DND-41 (cell line): ENCODE measurements at regions not wholly inside any gene's neighbourhood (a gene's known extent, or its start where the extent isn't known, plus 50 kb on each side); places are given as distances from the start of the nearest gene placed in this dataset.
"Not testable (repeated sequence)": the region's sequence is repeated elsewhere in the genome, so short reads cannot be mapped to it uniquely, and the experiment has no call there.

Source experiments
- ATAC-seq: fragments of 200-7000 bp; cut with Tn5 transposase; 3 replicates; pipeline ENCODE4 v1.9.1; 2021; ENCODE audit warnings: low read depth; ENCODE audit not compliant: insufficient read depth
- DNase-seq: peaks from one replicate; pipeline ENCODE4 v3.0.0-alpha.2; 2020
- H2AFZ ChIP-seq: 2 replicates; pipeline ENCODE4 v1.6.0; 2012; ENCODE audit warnings: low read depth, low read length
- H3K27ac ChIP-seq: 2 replicates; pipeline ENCODE4 v1.5.1; 2012; ENCODE audit warnings: low read length, inconsistent platforms
- H3K27me3 ChIP-seq: fragments of 200-600 bp; sonication (generic); 2 replicates; pipeline ENCODE4 v1.6.0; 2012; ENCODE audit warnings: low read length, mild to moderate bottlenecking, inconsistent platforms; ENCODE audit not compliant: insufficient read depth, poor library complexity
- H3K36me3 ChIP-seq: 2 replicates; pipeline ENCODE4 v1.5.1; 2012; ENCODE audit warnings: low read length, inconsistent platforms; ENCODE audit not compliant: insufficient read depth
- H3K4me1 ChIP-seq: 2 replicates; pipeline ENCODE4 v1.5.1; 2012; ENCODE audit warnings: mild to moderate bottlenecking, low read length; ENCODE audit not compliant: insufficient read depth
- H3K4me2 ChIP-seq: 2 replicates; pipeline ENCODE4 v1.6.0; 2012; ENCODE audit warnings: mild to moderate bottlenecking, moderate library complexity, low read length, inconsistent platforms; ENCODE audit not compliant: insufficient read depth
- H3K4me3 ChIP-seq, 2 experiments: fragments of 200-600 bp in 1 of 2; shearing (Covaris generic) in 1 of 2; 2 replicates each; pipeline ENCODE4 v1.5.1; 2012 to 2016; ENCODE audit warnings: inconsistent platforms in 2 of 2, low read length in 2 of 2, mild to moderate bottlenecking in 2 of 2, low read depth in 1 of 2, moderate library complexity in 1 of 2
- H3K79me2 ChIP-seq: 2 replicates; pipeline ENCODE4 v1.6.0; 2012; ENCODE audit warnings: low read length, inconsistent platforms; ENCODE audit not compliant: insufficient read depth
- H3K9ac ChIP-seq: 2 replicates; pipeline ENCODE4 v1.6.0; 2012; ENCODE audit warnings: low read depth, mild to moderate bottlenecking, inconsistent platforms, low read length, moderate library complexity
- H3K9me3 ChIP-seq: 2 replicates; pipeline ENCODE4 v1.5.1; 2012; ENCODE audit warnings: low read length, moderate library complexity, mild to moderate bottlenecking, inconsistent platforms; ENCODE audit not compliant: insufficient read depth, severe bottlenecking
- H4K20me1 ChIP-seq: 2 replicates; pipeline ENCODE4 v1.6.0; 2012; ENCODE audit warnings: low read length; ENCODE audit not compliant: insufficient read depth
- EZH2 ChIP-seq: IDR thresholded peaks from 3 replicates; pipeline ENCODE4 v1.6.1; 2012; ENCODE audit warnings: borderline replicate concordance, low read depth, mild to moderate bottlenecking, moderate library complexity, low read length, inconsistent platforms; ENCODE audit not compliant: severe bottlenecking
- TF ChIP-seq, protein P1 (sequence below): IDR thresholded peaks from 2 replicates; pipeline ENCODE4 v1.5.1; 2012; ENCODE audit warnings: borderline replicate concordance, low read length, moderate library complexity, mild to moderate bottlenecking; ENCODE audit not compliant: poor library complexity, severe bottlenecking; ENCODE audit errors: extremely low read depth

DNA sequence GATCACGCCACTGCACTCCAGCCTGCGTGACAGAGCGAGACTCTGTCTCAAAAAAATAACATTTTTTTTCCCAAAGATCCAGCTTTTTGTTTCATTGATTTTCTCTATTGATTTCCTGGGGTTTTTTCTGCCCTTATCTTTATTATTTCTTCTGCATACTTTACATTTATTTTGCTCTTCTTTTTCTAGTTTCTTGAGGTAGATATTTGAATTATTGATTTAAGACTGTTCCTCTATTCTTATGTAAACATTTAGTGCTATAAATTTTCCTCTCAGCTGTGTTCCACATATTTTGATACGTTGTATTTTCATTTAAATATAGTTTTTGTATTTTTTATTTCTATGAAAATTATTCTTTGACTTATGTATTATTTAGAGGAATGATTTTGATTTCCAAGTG lies 89.8 kb downstream of the TEX51 start:
- H3K4me3 ChIP-seq, result no peak overlapping the region
- no peaks in the 10 kb centered on the region for H3K4me1 ChIP-seq
- H3K9ac ChIP-seq, result no peak overlapping the region
- ATAC-seq (no peak), DNase-seq (no peak)
- no peak overlapping the region for H3K27ac ChIP-seq
- H4K20me1 ChIP-seq, result no peaks in the 10 kb centered on the region
- no peaks in the 10 kb centered on the region for H3K79me2 ChIP-seq
- peaks cover 7% of the 10 kb centered on the region for H3K27me3 ChIP-seq
- H3K36me3 ChIP-seq, result no peaks in the 10 kb centered on the region
- H3K9me3 ChIP-seq, result no peaks in the 10 kb centered on the region
- TF ChIP-seq, protein P1, sequence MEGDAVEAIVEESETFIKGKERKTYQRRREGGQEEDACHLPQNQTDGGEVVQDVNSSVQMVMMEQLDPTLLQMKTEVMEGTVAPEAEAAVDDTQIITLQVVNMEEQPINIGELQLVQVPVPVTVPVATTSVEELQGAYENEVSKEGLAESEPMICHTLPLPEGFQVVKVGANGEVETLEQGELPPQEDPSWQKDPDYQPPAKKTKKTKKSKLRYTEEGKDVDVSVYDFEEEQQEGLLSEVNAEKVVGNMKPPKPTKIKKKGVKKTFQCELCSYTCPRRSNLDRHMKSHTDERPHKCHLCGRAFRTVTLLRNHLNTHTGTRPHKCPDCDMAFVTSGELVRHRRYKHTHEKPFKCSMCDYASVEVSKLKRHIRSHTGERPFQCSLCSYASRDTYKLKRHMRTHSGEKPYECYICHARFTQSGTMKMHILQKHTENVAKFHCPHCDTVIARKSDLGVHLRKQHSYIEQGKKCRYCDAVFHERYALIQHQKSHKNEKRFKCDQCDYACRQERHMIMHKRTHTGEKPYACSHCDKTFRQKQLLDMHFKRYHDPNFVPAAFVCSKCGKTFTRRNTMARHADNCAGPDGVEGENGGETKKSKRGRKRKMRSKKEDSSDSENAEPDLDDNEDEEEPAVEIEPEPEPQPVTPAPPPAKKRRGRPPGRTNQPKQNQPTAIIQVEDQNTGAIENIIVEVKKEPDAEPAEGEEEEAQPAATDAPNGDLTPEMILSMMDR, result no peak
- H3K4me2 ChIP-seq, result no peak overlapping the region
- H2AFZ ChIP-seq, result no peak overlapping the region

DNA sequence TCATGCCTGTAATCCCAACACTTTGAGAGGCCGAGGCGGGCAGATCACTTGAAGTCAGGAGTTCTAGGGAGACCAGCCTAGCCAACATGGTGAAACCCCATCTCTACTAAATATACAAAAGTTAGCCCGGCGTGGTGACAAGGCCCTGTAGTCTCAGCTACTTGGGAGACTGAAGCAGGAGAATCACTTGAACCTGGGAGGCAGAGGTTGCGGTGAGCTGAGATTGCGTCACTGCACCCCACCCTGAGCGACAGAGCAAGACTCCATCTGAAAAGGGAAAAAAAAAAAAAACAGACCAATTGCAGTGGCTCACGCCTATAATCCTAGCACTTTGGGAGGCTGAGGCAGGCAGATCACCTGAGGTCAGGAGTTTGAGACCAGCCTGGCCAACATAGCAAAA lies 90.4 kb downstream of the TEX51 start:
- H3K4me3 ChIP-seq, H3K9ac ChIP-seq: not testable (repeated sequence)

DNA sequence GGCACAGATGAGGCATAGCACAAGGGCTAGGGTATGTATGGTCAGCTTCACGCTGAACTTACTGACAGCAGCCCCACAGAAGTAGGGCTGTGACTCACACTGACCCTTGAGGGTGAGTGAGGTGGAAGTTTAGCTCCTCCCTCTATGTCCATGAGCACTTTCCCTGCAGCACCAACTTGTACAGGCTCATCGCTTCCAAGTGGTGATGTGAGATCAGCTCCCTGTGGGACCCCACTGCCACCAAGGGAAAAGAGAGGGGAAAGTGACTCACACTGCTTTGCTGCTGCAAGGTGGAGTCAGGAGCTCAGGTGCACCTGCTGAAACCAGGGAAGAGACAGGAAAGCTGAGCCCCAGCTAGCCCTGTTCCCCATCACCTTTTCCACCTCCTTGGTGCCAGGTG lies 91.5 kb downstream of the TEX51 start:
- Histone ChIP-seq H3K4me2 (no peak overlapping the region), H3K36me3 (no peaks in the 10 kb centered on the region), H3K9me3 (no peaks in the 10 kb centered on the region), H3K9ac (no peak overlapping the region), H3K4me3 (no peak overlapping the region), H3K79me2 (no peaks in the 10 kb centered on the region), H3K4me1 (no peaks in the 10 kb centered on the region), H4K20me1 (no peaks in the 10 kb centered on the region), H3K27me3 (peaks cover 7% of the 10 kb centered on the region), H2AFZ (no peak overlapping the region), H3K27ac (no peak overlapping the region)
- TF ChIP-seq, protein P1, result no peak
- no peak for TF ChIP-seq EZH2
- ATAC-seq (no peak), DNase-seq (no peak)

More for the DNA sequence above, 90.4 kb downstream of the TEX51 start:
- H4K20me1 ChIP-seq, ATAC-seq, H3K4me2 ChIP-seq, H3K9me3 ChIP-seq, H3K79me2 ChIP-seq, DNase-seq, H3K27ac ChIP-seq, H3K27me3 ChIP-seq, H2AFZ ChIP-seq, H3K4me1 ChIP-seq, H3K36me3 ChIP-seq: not testable (repeated sequence)

DNA sequence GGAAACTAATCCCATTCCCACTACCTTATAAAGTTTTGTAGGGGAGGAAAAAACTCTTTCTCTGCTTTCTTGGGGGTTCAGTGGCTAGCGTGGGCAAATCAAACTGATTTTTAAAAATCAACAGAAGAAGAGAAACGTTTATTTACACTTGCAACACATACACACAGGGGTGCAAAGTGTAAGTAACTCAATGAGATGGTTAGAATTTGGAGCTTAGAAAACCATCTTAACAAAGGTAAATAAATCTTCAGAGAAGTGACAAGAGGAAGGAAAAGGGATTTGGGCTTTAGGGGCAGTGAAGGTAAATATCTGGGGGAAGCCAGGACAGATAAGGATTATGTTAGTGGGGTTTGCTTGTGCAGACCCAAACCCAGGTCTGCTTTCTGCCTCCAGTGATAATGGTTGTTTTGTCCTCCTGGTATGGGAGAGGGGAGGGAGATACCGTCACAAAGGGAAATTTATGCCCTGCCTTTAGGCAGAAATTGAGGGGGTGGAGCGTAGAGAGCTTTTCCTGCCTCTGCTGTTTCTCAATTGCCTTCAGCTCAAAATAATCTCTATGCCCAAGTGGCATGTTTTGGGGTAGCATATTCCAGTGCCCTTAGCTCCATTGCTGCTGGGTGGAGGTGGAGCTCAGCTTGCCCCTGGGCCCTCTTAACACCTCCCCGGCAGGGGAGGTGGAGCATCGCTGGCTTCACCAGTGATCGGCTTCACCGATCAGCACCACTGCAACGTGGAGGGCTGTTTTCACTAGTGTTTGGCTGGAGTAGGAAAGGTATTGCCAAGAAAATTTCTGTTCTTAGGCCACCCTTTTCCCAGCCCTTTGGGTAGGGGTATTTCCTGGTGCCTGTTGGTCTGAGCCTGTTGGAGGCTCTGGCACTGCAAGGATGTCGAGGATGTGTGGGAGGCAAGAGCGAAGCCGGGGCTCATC lies 92.2 kb downstream of the TEX51 start:
- no peak for DNase-seq
- H3K27ac ChIP-seq, result no peak overlapping the region
- H4K20me1 ChIP-seq, result no peaks in the 10 kb centered on the region
- no peaks in the 10 kb centered on the region for H3K79me2 ChIP-seq
- no peak for TF ChIP-seq EZH2
- TF ChIP-seq, protein P1, result no peak
- no peak overlapping the region for H2AFZ ChIP-seq
- H3K27me3 ChIP-seq, result peaks cover 7% of the 10 kb centered on the region
- H3K4me3 ChIP-seq, result no peak overlapping the region
- H3K4me2 ChIP-seq, result no peak overlapping the region
- H3K9ac ChIP-seq, result no peak overlapping the region
- no peaks in the 10 kb centered on the region for H3K9me3 ChIP-seq
- no peaks in the 10 kb centered on the region for H3K36me3 ChIP-seq
- no peaks in the 10 kb centered on the region for H3K4me1 ChIP-seq
- no peak for ATAC-seq
